Thoracic aorta (tissue), 2 donors: ENCODE measurements at regions not wholly inside any gene's neighbourhood (a gene's known extent, or its start where the extent isn't known, plus 50 kb on each side); places are given as distances from the start of the nearest gene placed in this dataset.

ENCODE experiments used
- ATAC-seq: fragments of 150-250 bp; one replicate; pipeline ENCODE4 v1.8.0; 2017; ENCODE audit warnings: low read depth; ENCODE audit not compliant: insufficient number of reproducible peaks, low FRiP score
- DNase-seq: peaks from one replicate; pipeline ENCODE4 v3.0.0-alpha.2; 2020; ENCODE audit warnings: low spot score
- H3K27ac ChIP-seq, 2 donors: fragments of 200-600 bp; sonication (generic); 1 replicate in 1 of 2; 2 replicates in 1 of 2; pipeline ENCODE4 v1.5.1; 2016; ENCODE audit warnings: mild to moderate bottlenecking in 2 of 2, moderate library complexity in 2 of 2
- H3K27me3 ChIP-seq: fragments of 200-600 bp; sonication (generic); replicated peaks from 2 replicates; pipeline ENCODE4 v1.6.0; 2016; ENCODE audit warnings: mild to moderate bottlenecking; ENCODE audit not compliant: insufficient read depth
- H3K36me3 ChIP-seq: fragments of 200-600 bp; sonication (generic); one replicate; pipeline ENCODE4 v1.5.1; 2016
- H3K4me1 ChIP-seq, 2 donors: fragments of 200-600 bp; sonication (generic); 1 replicate in 1 of 2; 2 replicates in 1 of 2; pipeline versions ENCODE4 v1.5.1 to v1.6.0; 2016; ENCODE audit warnings: low read depth in 2 of 2, mild to moderate bottlenecking in 1 of 2; ENCODE audit not compliant: control insufficient read depth in 1 of 2
- H3K4me3 ChIP-seq: fragments of 200-600 bp; sonication (generic); 2 replicates; pipeline ENCODE4 v1.5.1; 2016; ENCODE audit warnings: mild to moderate bottlenecking
- H3K9me3 ChIP-seq: fragments of 200-600 bp; sonication (generic); 2 replicates; pipeline ENCODE4 v1.5.1; 2016
- TF ChIP-seq, protein P1 (sequence below): fragments of 200-600 bp; sonication (generic); IDR thresholded peaks from one replicate; pipeline ENCODE4 v1.5.1; 2019; ENCODE audit warnings: antibody characterized with exemption

DNA sequence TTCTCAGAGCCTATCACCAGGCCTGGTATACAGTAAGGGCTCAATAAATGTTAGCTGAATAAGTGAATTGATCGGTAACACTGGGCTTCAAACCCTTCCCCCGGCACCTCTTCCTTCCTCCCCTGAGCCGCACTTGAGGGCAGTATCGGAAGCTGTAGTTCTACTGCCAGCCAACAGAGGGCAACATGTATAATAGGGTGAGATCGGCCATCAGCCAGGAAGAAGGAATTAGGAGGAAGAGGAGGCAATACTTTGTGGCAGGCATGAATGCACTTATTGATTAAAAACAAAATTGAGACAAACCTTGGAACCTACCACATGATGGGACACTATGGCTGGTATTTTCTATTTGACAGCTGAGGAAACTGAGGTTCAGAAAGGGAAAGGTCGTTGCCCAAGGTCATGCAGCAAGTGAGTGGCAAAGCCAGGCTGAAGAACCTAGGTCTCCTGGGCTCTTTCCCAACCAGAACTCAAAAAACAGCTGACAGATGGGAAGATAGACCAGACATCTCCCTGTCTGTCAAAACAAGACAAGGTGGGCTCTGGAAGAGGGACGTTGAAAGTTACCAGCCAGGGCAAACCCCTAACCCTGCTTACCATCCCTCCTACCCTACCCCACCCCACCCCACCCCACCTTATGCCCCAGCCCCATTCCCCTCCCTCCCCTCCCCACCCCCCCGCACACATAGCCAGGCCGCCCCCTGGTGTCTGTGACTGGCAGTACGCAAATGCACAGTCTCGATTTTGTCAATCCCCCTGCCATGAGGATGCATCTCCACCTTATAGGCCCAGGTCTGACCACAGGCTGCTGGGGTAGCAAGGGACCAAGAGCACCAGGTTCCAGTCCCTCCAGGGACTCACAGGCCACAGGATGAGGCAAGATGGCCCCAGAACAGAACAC is 107.3 kb upstream of the RUNX3 start:
- no peak for DNase-seq
- TF ChIP-seq, protein P1, sequence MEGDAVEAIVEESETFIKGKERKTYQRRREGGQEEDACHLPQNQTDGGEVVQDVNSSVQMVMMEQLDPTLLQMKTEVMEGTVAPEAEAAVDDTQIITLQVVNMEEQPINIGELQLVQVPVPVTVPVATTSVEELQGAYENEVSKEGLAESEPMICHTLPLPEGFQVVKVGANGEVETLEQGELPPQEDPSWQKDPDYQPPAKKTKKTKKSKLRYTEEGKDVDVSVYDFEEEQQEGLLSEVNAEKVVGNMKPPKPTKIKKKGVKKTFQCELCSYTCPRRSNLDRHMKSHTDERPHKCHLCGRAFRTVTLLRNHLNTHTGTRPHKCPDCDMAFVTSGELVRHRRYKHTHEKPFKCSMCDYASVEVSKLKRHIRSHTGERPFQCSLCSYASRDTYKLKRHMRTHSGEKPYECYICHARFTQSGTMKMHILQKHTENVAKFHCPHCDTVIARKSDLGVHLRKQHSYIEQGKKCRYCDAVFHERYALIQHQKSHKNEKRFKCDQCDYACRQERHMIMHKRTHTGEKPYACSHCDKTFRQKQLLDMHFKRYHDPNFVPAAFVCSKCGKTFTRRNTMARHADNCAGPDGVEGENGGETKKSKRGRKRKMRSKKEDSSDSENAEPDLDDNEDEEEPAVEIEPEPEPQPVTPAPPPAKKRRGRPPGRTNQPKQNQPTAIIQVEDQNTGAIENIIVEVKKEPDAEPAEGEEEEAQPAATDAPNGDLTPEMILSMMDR: peak; percentile 3
- Histone ChIP-seq H3K4me1 (peaks cover 0 to 1% of the 10 kb centered on the region in 2 donors), H3K4me3 (no peak overlapping the region), H3K9me3 (no peaks in the 10 kb centered on the region), H3K27me3 (no peaks in the 10 kb centered on the region), H3K36me3 (no peaks in the 10 kb centered on the region), H3K27ac (no peak overlapping the region)
- ATAC-seq: no peak

DNA sequence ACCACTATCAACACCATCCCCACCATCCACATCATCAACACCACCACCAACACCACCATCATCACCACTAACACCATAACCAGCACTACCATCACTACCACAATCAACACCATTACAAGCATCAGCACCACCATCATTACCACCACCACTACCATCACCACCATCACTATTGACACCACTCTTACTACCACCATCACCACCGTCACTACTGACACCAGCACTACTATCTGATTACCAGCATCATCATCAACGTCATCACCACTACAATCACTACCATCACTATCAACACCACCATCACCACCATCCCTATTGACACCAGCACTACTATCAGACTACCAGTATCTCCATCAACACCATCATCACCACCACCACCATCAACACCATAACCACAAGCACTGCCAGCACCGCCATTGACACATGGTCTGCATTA is 106.1 kb upstream of the RUNX3 start:
- Histone ChIP-seq H3K4me1 (peaks cover 0 to 7% of the 10 kb centered on the region in 2 donors), H3K9me3 (no peaks in the 10 kb centered on the region), H3K27ac (no peak overlapping the region), H3K4me3 (no peak overlapping the region), H3K27me3 (no peaks in the 10 kb centered on the region), H3K36me3 (no peaks in the 10 kb centered on the region)
- no peak for DNase-seq
- TF ChIP-seq, protein P1: no peak
- no peak for ATAC-seq

DNA sequence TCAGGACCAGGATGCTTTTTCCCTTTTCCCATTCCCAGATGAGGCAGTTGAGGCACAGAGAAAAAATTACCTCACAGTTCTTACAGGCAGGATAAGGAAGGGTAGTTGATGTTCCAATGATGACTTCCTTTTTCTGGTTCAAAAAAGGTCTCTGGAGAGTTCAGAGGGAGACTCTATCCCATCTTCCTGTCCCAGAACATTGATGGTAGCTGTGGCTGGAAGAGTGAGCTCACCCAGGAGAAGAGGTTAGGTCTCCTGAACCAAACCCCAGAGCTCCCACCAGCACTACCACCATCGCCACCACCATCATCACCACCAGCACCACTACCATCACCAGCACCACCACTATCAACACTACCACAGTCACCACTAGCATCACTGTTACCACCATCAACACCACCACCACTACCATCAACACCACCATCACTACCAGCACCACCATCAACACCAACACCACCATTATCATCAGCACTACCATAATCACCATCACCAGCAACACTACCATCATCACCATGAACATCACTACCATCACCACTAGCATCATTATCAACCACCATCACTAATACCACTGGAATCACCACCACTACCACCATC is 105.5 kb upstream of the RUNX3 start:
- peaks cover 0 to 7% of the 10 kb centered on the region in 2 donors for H3K4me1 ChIP-seq
- H3K36me3 ChIP-seq: no peaks in the 10 kb centered on the region
- DNase-seq (no peak), ATAC-seq (no peak)
- H3K27ac ChIP-seq: no peak overlapping the region
- no peak overlapping the region for H3K4me3 ChIP-seq
- TF ChIP-seq, protein P1: no peak
- H3K27me3 ChIP-seq: no peaks in the 10 kb centered on the region
- H3K9me3 ChIP-seq: no peaks in the 10 kb centered on the region

DNA sequence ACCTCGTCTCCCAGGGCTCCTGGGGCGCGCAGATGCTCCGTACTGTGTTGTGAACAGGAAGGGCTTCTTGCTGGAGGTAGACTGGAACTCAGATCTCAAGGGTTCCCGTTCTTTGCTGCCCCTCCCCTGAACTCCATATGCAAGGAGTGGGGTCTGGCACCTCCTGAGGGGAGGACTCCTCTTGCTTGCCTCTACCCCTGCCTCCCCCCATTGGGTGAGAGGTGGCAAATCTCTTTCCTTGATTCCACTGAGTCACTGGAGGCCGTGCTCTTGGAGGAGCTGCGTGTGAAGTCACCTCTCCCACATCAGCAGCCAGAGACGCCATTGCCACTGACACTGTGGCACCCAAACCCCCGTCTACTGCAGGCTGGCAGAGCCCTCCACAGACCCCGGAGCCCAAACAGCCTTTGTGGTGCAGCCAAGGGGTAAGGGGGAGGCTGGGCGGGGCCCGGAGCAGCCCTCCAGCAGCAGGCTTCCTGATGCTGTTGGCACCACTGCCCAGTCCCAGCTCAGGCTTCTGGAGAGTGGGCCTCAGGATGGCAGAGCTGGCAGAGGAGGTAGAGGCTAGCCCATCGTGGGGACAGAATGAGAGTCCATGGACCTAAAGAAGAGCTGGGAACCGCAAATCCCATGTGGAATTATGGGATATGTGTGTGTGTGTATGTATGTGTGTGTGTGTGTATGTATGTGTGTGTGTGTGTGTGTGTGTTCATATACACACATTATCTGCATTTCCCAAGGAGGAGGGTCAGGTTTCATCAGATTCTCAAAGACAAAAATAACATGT is 104.9 kb upstream of the RUNX3 start:
- Histone ChIP-seq H3K4me3 (no peak overlapping the region), H3K9me3 (no peaks in the 10 kb centered on the region), H3K27me3 (no peaks in the 10 kb centered on the region), H3K27ac (no peak overlapping the region), H3K4me1 (peaks cover 0 to 7% of the 10 kb centered on the region in 2 donors), H3K36me3 (no peaks in the 10 kb centered on the region)
- ATAC-seq (no peak), DNase-seq (no peak)
- TF ChIP-seq, protein P1: no peak
